NCI-H1436 (cell line): ENCODE measurements at regions not wholly inside any gene's neighbourhood (a gene's known extent, or its start where the extent isn't known, plus 50 kb on each side); places are given as distances from the start of the nearest gene placed in this dataset.
"Not testable (repeated sequence)": the region's sequence is repeated elsewhere in the genome, so short reads cannot be mapped to it uniquely, and the experiment has no call there.

ENCODE experiments used
- DNase-seq: peaks from one replicate; lab custom pipeline; 2025; lab: John Stamatoyannopoulos, UW

DNA sequence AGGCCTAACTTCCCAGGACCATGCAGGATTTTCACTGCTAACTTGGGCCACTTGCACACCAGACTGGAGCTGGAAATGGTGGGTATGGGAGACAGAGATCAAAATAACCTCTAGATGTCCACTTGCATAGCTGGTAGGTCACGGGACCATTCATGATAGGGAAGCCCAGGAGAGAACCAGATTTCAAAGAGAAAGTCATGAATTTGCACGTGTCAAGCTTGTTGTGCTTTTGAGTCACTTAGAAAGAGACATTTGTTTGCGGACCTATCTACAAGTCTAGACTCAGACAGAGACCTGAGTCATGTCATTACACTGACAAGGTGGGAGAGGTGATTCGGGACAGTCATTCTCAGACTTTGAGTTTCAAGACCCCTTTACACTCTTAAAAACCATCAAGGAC, 704.1 kb downstream of the DTWD2 start:
- DNase-seq: not testable (repeated sequence)

DNA sequence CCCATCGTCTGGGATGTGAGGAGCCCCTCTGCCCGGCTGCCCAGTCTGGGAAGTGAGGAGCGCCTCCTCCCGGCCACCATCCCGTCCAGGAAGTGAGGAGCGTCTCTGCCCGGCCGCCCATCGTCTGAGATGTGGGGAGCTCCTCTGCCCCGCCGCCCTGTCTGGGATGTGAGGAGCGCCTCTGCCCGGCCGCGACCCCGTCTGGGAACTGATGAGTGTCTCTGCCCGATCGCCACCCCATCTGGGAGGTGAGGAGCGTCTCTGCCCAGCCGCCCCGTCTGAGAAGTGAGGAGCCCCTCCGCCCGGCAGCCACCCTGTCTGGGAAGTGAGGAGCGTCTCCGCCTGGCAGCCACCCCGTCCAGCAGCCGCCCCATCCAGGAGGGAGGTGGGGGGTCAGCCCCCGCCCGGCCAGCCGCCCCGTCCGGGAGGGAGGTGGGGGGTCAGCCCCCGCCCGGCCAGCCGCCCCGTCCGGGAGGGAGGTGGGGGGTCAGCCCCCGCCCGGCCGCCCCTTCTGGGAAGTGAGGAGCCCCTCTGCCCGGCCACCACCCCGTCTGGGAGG, 705.8 kb downstream of the DTWD2 start:
- DNase-seq: not testable (repeated sequence)

DNA sequence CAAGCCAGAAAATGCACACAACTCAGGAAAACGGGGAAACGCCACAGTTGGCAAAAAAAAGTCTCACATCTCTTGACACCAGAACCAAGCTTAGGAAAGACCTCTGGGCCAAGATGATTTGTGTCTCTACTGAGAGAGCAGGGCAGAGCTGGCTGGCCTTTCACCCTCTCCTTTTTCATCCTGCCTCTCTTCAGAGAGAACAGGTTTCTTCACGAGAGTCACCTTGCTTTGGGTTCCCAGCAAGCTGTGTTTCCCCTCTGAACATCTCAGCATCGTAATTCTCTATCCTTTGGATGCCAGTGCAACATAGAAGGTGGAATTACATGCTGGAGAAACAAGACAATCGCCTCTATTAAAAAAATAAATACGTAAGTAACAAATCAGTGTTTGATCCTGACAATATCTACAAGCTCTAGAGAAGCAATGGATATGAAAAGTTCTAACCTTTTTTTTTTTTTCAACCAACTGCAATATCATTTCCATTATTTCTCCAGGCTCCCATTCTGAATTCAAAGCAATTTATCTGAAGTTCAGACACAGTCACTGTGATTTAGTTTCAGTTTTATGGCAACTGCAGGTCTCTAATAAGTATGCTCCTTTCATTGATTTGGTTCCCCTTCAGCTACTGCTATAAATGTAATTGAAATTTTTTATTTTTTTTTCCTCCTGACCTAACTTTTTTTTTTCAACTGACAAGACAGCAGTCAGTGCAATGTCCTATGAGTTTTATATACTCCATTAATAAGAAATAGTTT, 708.6 kb downstream of the DTWD2 start:
- no peak for DNase-seq

DNA sequence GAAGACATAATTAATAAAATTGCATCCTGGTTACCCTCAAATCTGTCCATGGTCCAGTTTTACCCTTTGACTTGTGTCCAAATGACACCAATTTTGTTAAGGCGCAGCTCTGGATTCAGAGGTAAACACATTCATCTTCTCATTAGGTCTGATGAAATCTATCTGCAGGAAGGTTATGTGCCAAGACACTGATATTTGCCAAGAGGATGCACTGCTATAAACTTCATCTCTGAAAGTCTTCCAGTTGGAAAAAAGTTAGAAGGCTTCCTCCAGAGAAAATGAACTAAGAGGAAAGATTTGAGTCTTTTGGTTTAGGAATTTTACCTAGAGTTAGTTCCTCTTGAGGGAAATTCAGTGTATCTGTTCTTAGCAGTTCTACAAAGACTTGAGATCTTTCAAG, 717.8 kb downstream of the DTWD2 start:
- no peak for DNase-seq

- DNase-seq: no peak
Measured at GRCh38 chr5:118258223-118258622, 730.1 kb downstream of the DTWD2 start.

- DNase-seq: no peak
Measured at GRCh38 chr5:118257066-118257465, 731.3 kb downstream of the DTWD2 start.

GRCh38 chr5:118253225-118254061, 734.9 kb downstream of the DTWD2 start:
- DNase-seq: no peak

DNA sequence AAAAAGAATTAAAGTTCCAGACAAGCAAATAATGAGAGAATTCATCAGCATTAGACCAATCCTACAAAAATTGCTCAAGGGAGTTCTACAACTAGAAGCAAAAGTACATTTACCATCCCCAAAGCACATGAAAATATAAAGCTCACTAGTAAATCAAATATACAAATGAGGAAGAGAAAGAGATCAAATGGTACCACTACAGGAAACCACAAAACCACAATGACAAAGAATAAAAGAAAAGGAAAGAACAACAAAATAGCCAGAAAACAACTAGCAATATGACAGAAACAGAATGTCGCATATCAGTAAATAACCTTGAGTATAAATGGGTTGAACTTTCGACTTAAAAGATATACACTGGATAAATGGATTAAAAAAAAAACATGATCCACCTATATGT, 739.0 kb downstream of the DTWD2 start:
- no peak for DNase-seq

DNA sequence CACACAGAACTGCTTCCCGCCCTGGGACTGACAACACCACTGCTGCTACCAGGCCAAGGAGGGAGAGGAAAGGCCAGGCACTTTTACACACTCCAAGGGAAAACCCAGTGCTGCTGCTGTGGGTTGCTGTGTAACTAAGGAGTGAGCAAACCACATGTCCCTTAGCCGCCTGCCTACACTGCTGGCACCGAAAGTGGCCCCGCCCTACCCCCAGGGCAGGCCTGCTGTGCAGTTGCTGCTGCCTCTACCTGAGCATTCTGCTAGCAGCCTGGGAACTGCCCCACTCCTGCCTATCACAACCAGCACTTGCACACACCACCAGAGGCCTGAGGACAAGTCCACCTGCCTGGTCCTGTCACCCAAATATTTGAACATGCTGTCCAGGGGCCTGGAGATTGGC, 740.9 kb downstream of the DTWD2 start:
- no peak for DNase-seq

- no peak for DNase-seq
Measured at GRCh38 chr5:118243613-118244012, 744.7 kb downstream of the DTWD2 start.

- no peak for DNase-seq
Measured at GRCh38 chr5:118243068-118243467, 745.3 kb downstream of the DTWD2 start.

DNA sequence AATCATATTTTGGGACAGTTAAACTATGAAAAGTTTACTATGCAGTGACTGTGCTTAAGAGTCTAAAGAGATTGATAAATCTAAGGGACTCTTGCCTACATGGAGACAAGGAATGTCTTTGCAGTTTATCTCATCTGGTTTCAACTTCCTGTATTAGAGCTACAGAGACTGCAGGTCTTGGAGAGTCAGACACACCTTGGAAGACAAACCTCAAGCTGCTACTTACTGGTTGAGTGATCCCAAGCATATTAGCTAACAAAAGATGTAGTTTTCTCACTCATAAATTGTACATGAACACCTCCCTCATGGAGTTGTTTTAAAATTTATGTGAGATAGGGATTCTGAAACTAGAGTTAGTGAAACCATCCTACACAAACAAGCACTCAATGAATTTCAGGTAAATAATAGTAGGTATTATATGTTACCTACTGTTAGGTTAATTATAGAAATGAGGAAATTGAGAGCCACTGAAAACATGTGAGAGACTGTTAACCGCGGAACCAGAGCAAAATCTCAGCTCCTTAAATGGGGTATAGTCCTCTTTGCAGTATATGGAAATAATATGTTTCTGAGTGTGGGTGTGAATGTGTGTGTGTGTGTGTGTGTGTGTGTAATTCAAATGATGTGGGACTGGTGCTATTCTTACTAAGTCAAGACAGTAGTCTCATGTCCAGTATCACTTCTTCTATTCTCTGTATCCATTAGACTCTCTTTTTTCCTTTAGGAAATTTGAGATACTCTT, 752.1 kb downstream of the DTWD2 start:
- no peak for DNase-seq

DNA sequence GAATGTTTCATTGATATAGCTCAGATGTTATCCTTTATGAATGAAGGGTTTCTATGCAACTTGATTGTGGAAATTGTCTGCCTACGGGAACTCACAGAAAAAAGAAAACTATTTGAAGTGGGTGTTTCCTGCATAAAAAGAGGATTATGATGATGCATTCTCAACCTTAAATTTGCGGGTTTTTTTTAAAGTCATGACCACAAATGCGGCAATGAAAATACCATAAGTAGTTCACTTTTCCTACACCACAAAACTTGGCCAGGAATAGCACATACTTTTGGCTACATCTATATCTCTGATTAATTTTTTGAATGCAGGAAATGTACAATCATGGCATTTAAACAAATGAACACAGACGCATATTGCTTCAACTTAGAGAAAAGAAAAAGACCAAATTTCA, 754.7 kb downstream of the DTWD2 start:
- DNase-seq: no peak

GRCh38 chr5:118228489-118228888, 759.9 kb downstream of the DTWD2 start:
- no peak for DNase-seq

- DNase-seq: no peak
Measured at GRCh38 chr5:118224546-118224945, 763.8 kb downstream of the DTWD2 start.

GRCh38 chr5:118220556-118221195, 767.7 kb downstream of the DTWD2 start:
- DNase-seq: no peak

- no peak for DNase-seq
Measured at GRCh38 chr5:118211606-118212005, 776.7 kb downstream of the DTWD2 start.

GRCh38 chr5:118208031-118208453, 780.3 kb downstream of the DTWD2 start:
- no peak for DNase-seq

GRCh38 chr5:118199801-118200200, 788.5 kb downstream of the DTWD2 start:
- no peak for DNase-seq

DNA sequence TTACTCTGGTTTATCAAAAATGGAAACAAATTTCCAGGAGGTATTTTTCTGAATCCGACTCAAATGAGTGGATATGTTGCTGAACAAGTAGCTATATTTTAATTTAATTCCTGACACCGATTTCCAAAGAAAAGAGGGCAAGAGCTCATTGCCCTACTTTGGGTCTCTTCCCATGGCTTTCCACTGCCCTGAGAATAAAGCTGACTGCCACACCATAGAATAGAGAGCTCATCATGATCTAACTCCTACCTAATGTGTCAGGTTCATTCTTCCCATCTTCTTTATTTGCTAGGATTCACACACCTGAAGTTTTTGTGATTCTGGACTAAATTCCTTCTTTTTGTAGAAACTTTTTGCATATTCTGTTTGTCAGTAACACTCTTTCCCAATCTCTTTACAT, 792.1 kb downstream of the DTWD2 start:
- no peak for DNase-seq

GRCh38 chr5:118195211-118195610, 793.1 kb downstream of the DTWD2 start:
- no peak for DNase-seq
